Neural progenitor cell (in vitro differentiated cells): ENCODE measurements at regions not wholly inside any gene's neighbourhood (a gene's known extent, or its start where the extent isn't known, plus 50 kb on each side); places are given as distances from the start of the nearest gene placed in this dataset.

ENCODE experiments used
- DNase-seq: peaks from one replicate; pipeline ENCODE4 v3.0.0-alpha.2; 2016; ENCODE audit warnings: low spot score
- H2AFZ ChIP-seq: fragments of 200-600 bp; sonication (generic); replicated peaks from 2 replicates; pipeline ENCODE4 v1.6.1; 2016; ENCODE audit warnings: antibody characterized with exemption
- H3F3A ChIP-seq: fragments of 200-600 bp; sonication (generic); 2 replicates; pipeline ENCODE4 v1.6.1; 2016; ENCODE audit warnings: antibody characterized with exemption, low read depth
- H3K27ac ChIP-seq: fragments of 200-600 bp; sonication (generic); 2 replicates; pipeline ENCODE4 v1.5.1; 2016; ENCODE audit warnings: mild to moderate bottlenecking
- H3K27me3 ChIP-seq: fragments of 200-600 bp; sonication (generic); 2 replicates; pipeline ENCODE4 v1.6.1; 2016; ENCODE audit warnings: mild to moderate bottlenecking, moderate library complexity
- H3K36me3 ChIP-seq: fragments of 200-600 bp; sonication (generic); 2 replicates; pipeline ENCODE4 v1.5.1; 2016
- H3K4me1 ChIP-seq: fragments of 200-600 bp; sonication (generic); 2 replicates; pipeline ENCODE4 v1.6.1; 2016; ENCODE audit warnings: mixed run types
- H3K4me2 ChIP-seq: fragments of 200-600 bp; sonication (generic); 2 replicates; pipeline ENCODE4 v1.6.1; 2016
- H3K4me3 ChIP-seq: fragments of 200-600 bp; sonication (generic); 2 replicates; pipeline ENCODE4 v1.5.1; 2016
- H3K79me2 ChIP-seq: fragments of 200-600 bp; sonication (generic); 2 replicates; pipeline ENCODE4 v1.6.1; 2016; ENCODE audit warnings: low read depth
- H3K9ac ChIP-seq: fragments of 200-600 bp; sonication (generic); 2 replicates; pipeline ENCODE4 v1.6.1; 2016
- H3K9me3 ChIP-seq: fragments of 200-600 bp; sonication (generic); 2 replicates; pipeline ENCODE4 v1.5.1; 2016; ENCODE audit warnings: low read depth
- H4K20me1 ChIP-seq: fragments of 200-600 bp; sonication (generic); 2 replicates; pipeline ENCODE4 v1.6.1; 2016; ENCODE audit warnings: low read depth
- H3K27ac Mint-ChIP-seq: 3 replicates; pipeline ENCODE4 v1.8.0; 2021; ENCODE audit warnings: mixed read lengths
- H3K27me3 Mint-ChIP-seq: 2 replicates; pipeline ENCODE4 v1.8.0; 2022; ENCODE audit warnings: low read depth, mild to moderate bottlenecking, inconsistent platforms, moderate library complexity, mixed read lengths; ENCODE audit not compliant: insufficient read depth
- H3K36me3 Mint-ChIP-seq: 3 replicates; pipeline ENCODE4 v1.8.0; 2021; ENCODE audit warnings: mixed read lengths
- H3K4me1 Mint-ChIP-seq: 3 replicates; pipeline ENCODE4 v1.8.0; 2021; ENCODE audit warnings: mixed read lengths
- H3K4me3 Mint-ChIP-seq: 3 replicates; pipeline ENCODE4 v1.8.0; 2021; ENCODE audit warnings: mild to moderate bottlenecking, moderate library complexity, mixed read lengths
- H3K9me3 Mint-ChIP-seq: 3 replicates; pipeline ENCODE4 v1.8.0; 2020; ENCODE audit warnings: mixed read lengths
- CTCF ChIP-seq: fragments of 200-600 bp; sonication (generic); IDR thresholded peaks from 2 replicates; pipeline ENCODE4 v1.5.1; 2017; ENCODE audit warnings: antibody characterized with exemption, mild to moderate bottlenecking
- EZH2 ChIP-seq: fragments of 200-600 bp; sonication (generic); IDR thresholded peaks from 2 replicates; pipeline ENCODE4 v1.6.1; 2017; ENCODE audit warnings: antibody characterized with exemption, mild to moderate bottlenecking, moderate library complexity
- EZH2phosphoT487 ChIP-seq: fragments of 200-600 bp; sonication (generic); IDR thresholded peaks from 2 replicates; pipeline ENCODE4 v1.6.1; 2017; ENCODE audit warnings: antibody characterized with exemption

GRCh38 chr4:26094911-26095310 is 180.9 kb downstream of the SMIM20 start:
- H3K27me3 ChIP-seq = no peaks in the 10 kb centered on the region
- Mint-ChIP-seq H3K27me3 (peaks cover 2% of the 10 kb centered on the region), H3K27ac (no peak overlapping the region), H3K9me3 (peaks cover 14% of the 10 kb centered on the region), H3K36me3 (no peaks in the 10 kb centered on the region), H3K4me3 (no peak overlapping the region), H3K4me1 (no peaks in the 10 kb centered on the region)
- no peak overlapping the region for H3K4me2 ChIP-seq
- no peak overlapping the region for H2AFZ ChIP-seq
- no peak for DNase-seq
- no peaks in the 10 kb centered on the region for H3K4me1 ChIP-seq
- no peak overlapping the region for H3K9ac ChIP-seq
- no peaks in the 10 kb centered on the region for H4K20me1 ChIP-seq
- H3K4me3 ChIP-seq = no peak overlapping the region
- H3K27ac ChIP-seq = no peak overlapping the region
- H3K79me2 ChIP-seq = no peaks in the 10 kb centered on the region
- no peaks in the 10 kb centered on the region for H3K36me3 ChIP-seq
- peaks cover 7% of the 10 kb centered on the region for H3K9me3 ChIP-seq
- H3F3A ChIP-seq = no peaks in the 10 kb centered on the region
- TF ChIP-seq CTCF (no peak), EZH2phosphoT487 (no peak)

GRCh38 chr4:26099967-26100366 is 185.9 kb downstream of the SMIM20 start:
- Mint-ChIP-seq H3K4me3 (no peak overlapping the region), H3K9me3 (peaks cover 2% of the 10 kb centered on the region), H3K36me3 (no peaks in the 10 kb centered on the region), H3K27me3 (peaks cover 2% of the 10 kb centered on the region), H3K4me1 (no peaks in the 10 kb centered on the region), H3K27ac (no peak overlapping the region)
- no peaks in the 10 kb centered on the region for H3K27me3 ChIP-seq
- no peaks in the 10 kb centered on the region for H3K79me2 ChIP-seq
- H3K4me3 ChIP-seq = no peak overlapping the region
- no peak overlapping the region for H2AFZ ChIP-seq
- no peaks in the 10 kb centered on the region for H3K9me3 ChIP-seq
- H3K9ac ChIP-seq = no peak overlapping the region
- H3K27ac ChIP-seq = no peak overlapping the region
- H4K20me1 ChIP-seq = no peaks in the 10 kb centered on the region
- H3K4me1 ChIP-seq = no peaks in the 10 kb centered on the region
- no peaks in the 10 kb centered on the region for H3F3A ChIP-seq
- DNase-seq = no peak
- no peak for TF ChIP-seq EZH2
- TF ChIP-seq CTCF = no peak
- TF ChIP-seq EZH2phosphoT487 = no peak
- H3K4me2 ChIP-seq = no peak overlapping the region
- H3K36me3 ChIP-seq = no peaks in the 10 kb centered on the region

GRCh38 chr4:26101011-26101410 is 187.0 kb downstream of the SMIM20 start:
- Mint-ChIP-seq H3K4me3 (no peak overlapping the region), H3K27me3 (peaks cover 2% of the 10 kb centered on the region), H3K4me1 (no peaks in the 10 kb centered on the region), H3K27ac (no peak overlapping the region), H3K9me3 (peaks cover 2% of the 10 kb centered on the region), H3K36me3 (no peaks in the 10 kb centered on the region)
- Histone ChIP-seq H3K4me1 (no peaks in the 10 kb centered on the region), H3K4me3 (no peak overlapping the region), H3K9me3 (no peaks in the 10 kb centered on the region), H4K20me1 (no peaks in the 10 kb centered on the region), H3K79me2 (no peaks in the 10 kb centered on the region), H3K27me3 (no peaks in the 10 kb centered on the region), H3K4me2 (no peak overlapping the region), H2AFZ (no peak overlapping the region), H3K36me3 (no peaks in the 10 kb centered on the region), H3K9ac (no peak overlapping the region), H3F3A (no peaks in the 10 kb centered on the region), H3K27ac (no peak overlapping the region)
- no peak for TF ChIP-seq EZH2phosphoT487
- no peak for TF ChIP-seq EZH2
- no peak for TF ChIP-seq CTCF
- no peak for DNase-seq
